ENCODE measurements at regions not wholly inside any gene's neighbourhood (a gene's known extent, or its start where the extent isn't known, plus 50 kb on each side); places are given as distances from the start of the nearest gene placed in this dataset.

GRCh38 chr13:94795292-94795691 lies 82.9 kb upstream of the SOX21 start:
- TF ChIP-seq POLR2A (IDR thresholded peaks at IDR 0.05; ENCODE audit: low read length) (no peak), GATA1 (IDR thresholded peaks at IDR 0.05; ENCODE audit: low read depth, low read length) (no peak)
